Esophagus muscularis mucosa (tissue), 4 donors: ENCODE measurements at regions not wholly inside any gene's neighbourhood (a gene's known extent, or its start where the extent isn't known, plus 50 kb on each side); places are given as distances from the start of the nearest gene placed in this dataset.

Source experiments
- CTCF ChIP-seq, 3 experiments: fragments of 200-600 bp in 2 of 3; fragments of 450-650 bp in 1 of 3; sonication (generic) in 2 of 3; IDR thresholded peaks; one replicate each; pipeline ENCODE4 v1.5.1; 2017 to 2019; ENCODE audit warnings: antibody characterized with exemption in 3 of 3, mild to moderate bottlenecking in 2 of 3, moderate library complexity in 1 of 3
- EP300 ChIP-seq: sonication (generic); formaldehyde crosslinking; IDR thresholded peaks from one replicate; pipeline ENCODE4 v1.6.1; 2017; ENCODE audit warnings: antibody characterized with exemption
- POLR2AphosphoS5 ChIP-seq, 2 donors: sonication (generic); formaldehyde crosslinking; IDR thresholded peaks; one replicate each; pipeline ENCODE4 v1.6.1; 2017; ENCODE audit warnings: antibody characterized with exemption in 2 of 2

GRCh38 chr4:4639370-4639769 lies 97.5 kb upstream of the STX18 start:
- TF ChIP-seq CTCF (IDR thresholded peaks at IDR 0.05) (no peak), EP300 (no peak), POLR2AphosphoS5 (IDR thresholded peaks at IDR 0.05) (no peak)
